ENCODE measurements at regions not wholly inside any gene's neighbourhood (a gene's known extent, or its start where the extent isn't known, plus 50 kb on each side); places are given as distances from the start of the nearest gene placed in this dataset.

DNA sequence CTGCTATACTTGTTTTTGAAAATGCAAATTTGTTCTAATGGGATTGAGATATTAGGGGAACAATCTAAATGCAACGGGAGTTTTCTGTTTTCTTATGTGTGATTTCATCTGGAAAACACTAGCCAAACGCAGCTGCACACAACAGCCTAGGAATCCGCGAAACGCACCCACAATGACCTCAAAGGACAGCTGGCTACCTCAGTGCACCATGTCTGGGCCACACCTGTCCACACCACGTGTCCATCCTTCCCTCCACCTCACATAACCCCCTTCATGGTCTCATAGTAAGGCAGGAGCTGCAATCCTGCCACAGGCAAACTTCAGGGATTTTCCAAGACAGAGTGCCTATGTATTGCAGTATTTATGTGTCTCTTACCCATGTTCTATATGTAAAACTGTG, 382.5 kb upstream of the PRKCQ start:
- Histone ChIP-seq H3K27me3 (ENCODE audit: insufficient read depth, low read length) (no peaks in the 10 kb centered on the region), H4K20me1 (ENCODE audit: insufficient read depth, low read length) (no peaks in the 10 kb centered on the region), H3K4me1 (ENCODE audit: insufficient read depth, low read length) (no peaks in the 10 kb centered on the region), H3K27ac (ENCODE audit: low read depth, low read length) (no peak overlapping the region), H3K4me2 (ENCODE audit: insufficient read depth, low read length) (no peak overlapping the region), H2AFZ (ENCODE audit: low read length) (no peak overlapping the region), H3K4me3 (ENCODE audit: insufficient read depth, low read length) (no peak overlapping the region), H3K79me2 (ENCODE audit: insufficient read depth, low read length) (no peaks in the 10 kb centered on the region), H3K9me3 (ENCODE audit: low read depth, low read length) (no peaks in the 10 kb centered on the region), H3K36me3 (ENCODE audit: insufficient read depth, low read length) (no peaks in the 10 kb centered on the region)
- TF ChIP-seq, protein P1, sequence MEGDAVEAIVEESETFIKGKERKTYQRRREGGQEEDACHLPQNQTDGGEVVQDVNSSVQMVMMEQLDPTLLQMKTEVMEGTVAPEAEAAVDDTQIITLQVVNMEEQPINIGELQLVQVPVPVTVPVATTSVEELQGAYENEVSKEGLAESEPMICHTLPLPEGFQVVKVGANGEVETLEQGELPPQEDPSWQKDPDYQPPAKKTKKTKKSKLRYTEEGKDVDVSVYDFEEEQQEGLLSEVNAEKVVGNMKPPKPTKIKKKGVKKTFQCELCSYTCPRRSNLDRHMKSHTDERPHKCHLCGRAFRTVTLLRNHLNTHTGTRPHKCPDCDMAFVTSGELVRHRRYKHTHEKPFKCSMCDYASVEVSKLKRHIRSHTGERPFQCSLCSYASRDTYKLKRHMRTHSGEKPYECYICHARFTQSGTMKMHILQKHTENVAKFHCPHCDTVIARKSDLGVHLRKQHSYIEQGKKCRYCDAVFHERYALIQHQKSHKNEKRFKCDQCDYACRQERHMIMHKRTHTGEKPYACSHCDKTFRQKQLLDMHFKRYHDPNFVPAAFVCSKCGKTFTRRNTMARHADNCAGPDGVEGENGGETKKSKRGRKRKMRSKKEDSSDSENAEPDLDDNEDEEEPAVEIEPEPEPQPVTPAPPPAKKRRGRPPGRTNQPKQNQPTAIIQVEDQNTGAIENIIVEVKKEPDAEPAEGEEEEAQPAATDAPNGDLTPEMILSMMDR (IDR thresholded peaks at IDR 0.05; ENCODE audit: extremely low read depth, low read depth, low read length), result no peak
- no peak for DNase-seq (ENCODE audit: insufficient read length, low spot score, missing footprints)

DNA sequence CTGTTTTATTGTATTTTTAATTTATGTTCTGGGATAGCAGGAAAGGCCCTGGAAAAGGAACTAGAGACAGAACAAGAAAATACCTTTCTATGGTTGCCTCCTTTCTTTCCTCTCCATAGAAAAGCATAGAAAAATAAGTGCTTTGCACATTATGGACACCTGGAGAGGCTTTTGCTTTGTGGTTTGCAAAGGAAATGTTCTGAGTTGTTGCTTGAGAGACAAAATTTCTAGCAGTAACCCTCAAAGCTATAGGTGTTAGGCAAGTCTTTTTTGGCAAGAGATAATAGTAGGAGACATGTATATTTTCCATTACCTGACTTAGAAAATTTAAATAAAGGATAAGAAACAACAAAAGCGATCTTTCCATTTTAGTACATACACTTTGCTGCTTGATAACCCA, 378.6 kb upstream of the PRKCQ start:
- H3K9me3 ChIP-seq (ENCODE audit: low read depth, low read length), result peaks cover 4% of the 10 kb centered on the region
- no peaks in the 10 kb centered on the region for H3K79me2 ChIP-seq (ENCODE audit: insufficient read depth, low read length)
- no peak for DNase-seq (ENCODE audit: insufficient read length, low spot score, missing footprints)
- H3K27me3 ChIP-seq (ENCODE audit: insufficient read depth, low read length), result no peaks in the 10 kb centered on the region
- H4K20me1 ChIP-seq (ENCODE audit: insufficient read depth, low read length), result no peaks in the 10 kb centered on the region
- no peak overlapping the region for H3K4me3 ChIP-seq (ENCODE audit: insufficient read depth, low read length)
- no peak overlapping the region for H3K4me2 ChIP-seq (ENCODE audit: insufficient read depth, low read length)
- no peak overlapping the region for H3K27ac ChIP-seq (ENCODE audit: low read depth, low read length)
- H3K4me1 ChIP-seq (ENCODE audit: insufficient read depth, low read length), result no peaks in the 10 kb centered on the region
- no peaks in the 10 kb centered on the region for H3K36me3 ChIP-seq (ENCODE audit: insufficient read depth, low read length)
- H2AFZ ChIP-seq (ENCODE audit: low read length), result no peak overlapping the region
- TF ChIP-seq, protein P1 (IDR thresholded peaks at IDR 0.05; ENCODE audit: extremely low read depth, low read depth, low read length), result no peak

DNA sequence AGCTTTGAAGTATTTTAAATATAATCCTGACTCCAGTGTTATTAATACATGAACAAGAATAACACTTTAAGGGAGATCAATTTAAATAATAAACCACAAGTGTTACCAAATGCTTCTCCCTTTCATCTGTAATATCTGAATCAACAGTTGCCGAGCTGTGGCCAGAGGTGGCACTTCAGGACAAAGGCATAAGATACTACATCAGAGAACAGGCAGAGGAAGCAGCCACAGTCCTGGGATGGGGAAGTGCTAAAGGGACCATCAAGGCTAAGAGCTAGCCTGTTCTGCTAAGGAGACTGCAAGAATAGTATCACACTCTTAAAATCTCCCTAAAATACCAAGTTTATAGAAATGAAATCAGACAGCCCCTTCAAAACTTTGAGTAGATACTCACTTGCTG, 378.2 kb upstream of the PRKCQ start:
- no peaks in the 10 kb centered on the region for H4K20me1 ChIP-seq (ENCODE audit: insufficient read depth, low read length)
- H3K4me3 ChIP-seq (ENCODE audit: insufficient read depth, low read length), result no peak overlapping the region
- TF ChIP-seq, protein P1 (IDR thresholded peaks at IDR 0.05; ENCODE audit: extremely low read depth, low read depth, low read length), result no peak
- no peak for DNase-seq (ENCODE audit: insufficient read length, low spot score, missing footprints)
- no peaks in the 10 kb centered on the region for H3K4me1 ChIP-seq (ENCODE audit: insufficient read depth, low read length)
- H3K27ac ChIP-seq (ENCODE audit: low read depth, low read length), result no peak overlapping the region
- no peaks in the 10 kb centered on the region for H3K27me3 ChIP-seq (ENCODE audit: insufficient read depth, low read length)
- H3K36me3 ChIP-seq (ENCODE audit: insufficient read depth, low read length), result no peaks in the 10 kb centered on the region
- no peaks in the 10 kb centered on the region for H3K79me2 ChIP-seq (ENCODE audit: insufficient read depth, low read length)
- H2AFZ ChIP-seq (ENCODE audit: low read length), result no peak overlapping the region
- H3K4me2 ChIP-seq (ENCODE audit: insufficient read depth, low read length), result no peak overlapping the region
- peaks cover 4% of the 10 kb centered on the region for H3K9me3 ChIP-seq (ENCODE audit: low read depth, low read length)

DNA sequence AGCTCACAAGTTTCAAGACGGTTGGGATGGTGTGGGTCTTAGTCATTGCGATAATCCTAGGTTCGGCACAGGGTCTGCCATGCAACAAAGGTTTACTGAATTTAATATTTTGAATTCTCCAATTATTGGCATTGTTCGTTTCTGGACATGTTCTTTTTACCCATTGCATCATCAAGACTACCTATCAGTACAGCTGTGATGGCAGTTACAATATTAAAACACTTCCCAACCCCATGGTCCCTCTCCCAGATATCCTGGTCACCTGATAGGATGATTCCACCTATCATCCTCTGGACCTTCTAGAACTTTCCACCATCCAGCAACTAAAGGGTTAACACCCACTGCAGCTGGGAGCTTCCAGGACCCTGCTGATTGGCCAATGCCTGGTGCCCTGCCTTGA, 377.8 kb upstream of the PRKCQ start:
- DNase-seq (ENCODE audit: insufficient read length, low spot score, missing footprints), result no peak
- no peaks in the 10 kb centered on the region for H3K4me1 ChIP-seq (ENCODE audit: insufficient read depth, low read length)
- TF ChIP-seq, protein P1 (IDR thresholded peaks at IDR 0.05; ENCODE audit: extremely low read depth, low read depth, low read length), result no peak
- no peaks in the 10 kb centered on the region for H3K79me2 ChIP-seq (ENCODE audit: insufficient read depth, low read length)
- H3K27me3 ChIP-seq (ENCODE audit: insufficient read depth, low read length), result no peaks in the 10 kb centered on the region
- no peaks in the 10 kb centered on the region for H4K20me1 ChIP-seq (ENCODE audit: insufficient read depth, low read length)
- H3K27ac ChIP-seq (ENCODE audit: low read depth, low read length), result no peak overlapping the region
- no peaks in the 10 kb centered on the region for H3K36me3 ChIP-seq (ENCODE audit: insufficient read depth, low read length)
- H3K9me3 ChIP-seq (ENCODE audit: low read depth, low read length), result peaks cover 4% of the 10 kb centered on the region
- H3K4me3 ChIP-seq (ENCODE audit: insufficient read depth, low read length), result no peak overlapping the region
- H2AFZ ChIP-seq (ENCODE audit: low read length), result no peak overlapping the region
- no peak overlapping the region for H3K4me2 ChIP-seq (ENCODE audit: insufficient read depth, low read length)

All from osteoblast (primary cell).